ENCODE measurements at regions not wholly inside any gene's neighbourhood (a gene's known extent, or its start where the extent isn't known, plus 50 kb on each side); places are given as distances from the start of the nearest gene placed in this dataset.

DNA sequence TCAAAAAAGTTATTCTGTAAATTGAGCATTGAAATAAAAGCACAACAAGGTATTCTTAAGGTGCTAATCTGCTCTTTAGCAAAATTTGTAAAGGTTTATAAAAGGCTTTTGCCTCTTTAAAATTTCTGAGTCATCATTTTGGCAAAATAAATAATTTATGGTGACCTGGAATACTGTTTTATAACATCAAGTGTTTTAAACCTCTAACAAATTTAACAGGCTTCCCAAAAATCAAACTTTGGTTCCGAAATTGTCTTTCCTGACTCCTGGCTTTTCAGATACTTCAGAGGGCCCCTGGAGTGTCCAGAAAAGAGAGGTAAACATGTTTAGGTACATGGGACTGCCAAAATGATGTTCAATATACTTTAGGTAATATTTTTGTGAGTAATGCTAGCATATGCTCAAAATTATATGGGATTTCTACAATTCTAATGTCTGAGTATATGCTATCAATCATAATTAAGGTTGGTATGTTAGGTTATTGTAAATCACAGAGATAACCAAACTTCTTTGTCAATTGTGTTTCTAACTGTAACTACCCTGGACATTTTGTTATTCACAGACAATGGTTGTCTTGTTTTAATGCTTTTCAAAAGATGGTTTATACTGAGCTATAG is 160.3 kb upstream of the OLIG3 start:
- TF ChIP-seq, protein P1, sequence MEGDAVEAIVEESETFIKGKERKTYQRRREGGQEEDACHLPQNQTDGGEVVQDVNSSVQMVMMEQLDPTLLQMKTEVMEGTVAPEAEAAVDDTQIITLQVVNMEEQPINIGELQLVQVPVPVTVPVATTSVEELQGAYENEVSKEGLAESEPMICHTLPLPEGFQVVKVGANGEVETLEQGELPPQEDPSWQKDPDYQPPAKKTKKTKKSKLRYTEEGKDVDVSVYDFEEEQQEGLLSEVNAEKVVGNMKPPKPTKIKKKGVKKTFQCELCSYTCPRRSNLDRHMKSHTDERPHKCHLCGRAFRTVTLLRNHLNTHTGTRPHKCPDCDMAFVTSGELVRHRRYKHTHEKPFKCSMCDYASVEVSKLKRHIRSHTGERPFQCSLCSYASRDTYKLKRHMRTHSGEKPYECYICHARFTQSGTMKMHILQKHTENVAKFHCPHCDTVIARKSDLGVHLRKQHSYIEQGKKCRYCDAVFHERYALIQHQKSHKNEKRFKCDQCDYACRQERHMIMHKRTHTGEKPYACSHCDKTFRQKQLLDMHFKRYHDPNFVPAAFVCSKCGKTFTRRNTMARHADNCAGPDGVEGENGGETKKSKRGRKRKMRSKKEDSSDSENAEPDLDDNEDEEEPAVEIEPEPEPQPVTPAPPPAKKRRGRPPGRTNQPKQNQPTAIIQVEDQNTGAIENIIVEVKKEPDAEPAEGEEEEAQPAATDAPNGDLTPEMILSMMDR (IDR thresholded peaks at IDR 0.05), result no peak
- TF ChIP-seq EZH2 (IDR thresholded peaks at IDR 0.05; ENCODE audit: borderline replicate concordance, insufficient read depth, low read depth, low read length, poor library complexity, severe bottlenecking), result no peak
